ENCODE measurements at regions not wholly inside any gene's neighbourhood (a gene's known extent, or its start where the extent isn't known, plus 50 kb on each side); places are given as distances from the start of the nearest gene placed in this dataset.
"Not testable (repeated sequence)": the region's sequence is repeated elsewhere in the genome, so short reads cannot be mapped to it uniquely, and the experiment has no call there.

DNA sequence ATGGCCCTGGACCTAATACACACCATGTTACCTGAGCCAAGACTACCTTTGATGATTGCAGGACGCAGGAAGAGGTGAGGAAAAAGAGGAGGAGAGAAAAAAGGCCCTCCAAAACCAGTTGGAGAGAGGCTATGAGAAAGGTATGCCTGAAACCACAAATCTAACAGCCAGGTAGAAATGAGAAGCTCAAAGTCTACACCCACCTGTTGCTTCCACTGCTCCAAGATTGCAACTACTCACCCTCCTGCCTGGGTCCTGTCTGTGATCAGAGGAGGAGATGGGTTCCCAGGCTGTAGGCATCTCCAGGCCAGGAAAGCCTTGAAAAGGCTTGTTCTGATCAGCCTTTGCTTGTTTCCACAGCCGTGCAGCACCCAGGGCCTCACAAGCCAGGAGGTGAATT, 307.8 kb upstream of the USP24 start:
- Mint-ChIP-seq H3K36me3 (ENCODE audit: insufficient read depth) (no peaks in the 10 kb centered on the region), H3K9me3 (no peaks in the 10 kb centered on the region), H3K4me3 (no peak overlapping the region), H3K27me3 (peaks cover 26 to 38% of the 10 kb centered on the region in 2 donors), H3K4me1 (ENCODE audit: low read depth in 2 of 2) (no peaks in the 10 kb centered on the region), H3K27ac (no peak overlapping the region)
- no peak for DNase-seq
- no peak for ATAC-seq (replicated peaks)

- Mint-ChIP-seq H3K36me3 (ENCODE audit: insufficient read depth) (no peaks in the 10 kb centered on the region), H3K27ac (no peak overlapping the region), H3K4me3 (no peak overlapping the region), H3K9me3 (no peaks in the 10 kb centered on the region), H3K4me1 (ENCODE audit: low read depth in 2 of 2) (no peaks in the 10 kb centered on the region), H3K27me3 (peaks cover 28 to 39% of the 10 kb centered on the region in 2 donors)
- DNase-seq: no peak
- no peak for ATAC-seq (replicated peaks)
Observed at GRCh38 chr1:55522353-55522903, 307.3 kb upstream of the USP24 start.

GRCh38 chr1:55520861-55521260, 305.7 kb upstream of the USP24 start:
- H3K4me1 Mint-ChIP-seq (ENCODE audit: low read depth in 2 of 2): no peaks in the 10 kb centered on the region
- ATAC-seq (replicated peaks): no peak
- no peaks in the 10 kb centered on the region for H3K9me3 Mint-ChIP-seq
- no peak overlapping the region for H3K4me3 Mint-ChIP-seq
- no peaks in the 10 kb centered on the region for H3K36me3 Mint-ChIP-seq (ENCODE audit: insufficient read depth)
- H3K27me3 Mint-ChIP-seq: peaks cover 39 to 40% of the 10 kb centered on the region in 2 donors
- no peak for DNase-seq
- H3K27ac Mint-ChIP-seq: no peak overlapping the region

GRCh38 chr1:55519937-55520683, 304.9 kb upstream of the USP24 start:
- no peak overlapping the region for H3K27ac Mint-ChIP-seq
- peaks cover 36% of the 10 kb centered on the region in 2 donors for H3K27me3 Mint-ChIP-seq
- DNase-seq: no peak
- H3K4me1 Mint-ChIP-seq (ENCODE audit: low read depth in 2 of 2): no peaks in the 10 kb centered on the region
- no peaks in the 10 kb centered on the region for H3K36me3 Mint-ChIP-seq (ENCODE audit: insufficient read depth)
- H3K4me3 Mint-ChIP-seq: no peak overlapping the region
- ATAC-seq (replicated peaks): no peak
- no peaks in the 10 kb centered on the region for H3K9me3 Mint-ChIP-seq

DNA sequence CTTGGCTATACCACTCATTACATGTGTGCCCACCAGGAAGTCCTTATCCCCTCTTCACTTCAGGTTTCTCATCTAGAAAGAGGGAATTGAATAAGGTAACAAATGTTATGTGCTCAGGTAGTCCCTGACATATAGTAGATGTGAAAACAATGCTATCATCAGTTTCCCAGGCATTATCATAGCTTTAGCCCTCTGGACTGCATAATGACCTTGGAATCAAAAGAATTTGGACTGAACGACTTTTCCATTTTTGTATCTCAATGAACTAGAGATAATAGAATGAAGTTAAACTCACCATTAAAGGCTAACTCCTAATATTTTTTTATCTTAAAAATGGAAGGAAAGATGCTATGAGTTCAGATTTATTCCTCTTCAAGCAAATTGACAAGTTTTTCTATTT, 304.1 kb upstream of the USP24 start:
- no peak for ATAC-seq (replicated peaks)

DNA sequence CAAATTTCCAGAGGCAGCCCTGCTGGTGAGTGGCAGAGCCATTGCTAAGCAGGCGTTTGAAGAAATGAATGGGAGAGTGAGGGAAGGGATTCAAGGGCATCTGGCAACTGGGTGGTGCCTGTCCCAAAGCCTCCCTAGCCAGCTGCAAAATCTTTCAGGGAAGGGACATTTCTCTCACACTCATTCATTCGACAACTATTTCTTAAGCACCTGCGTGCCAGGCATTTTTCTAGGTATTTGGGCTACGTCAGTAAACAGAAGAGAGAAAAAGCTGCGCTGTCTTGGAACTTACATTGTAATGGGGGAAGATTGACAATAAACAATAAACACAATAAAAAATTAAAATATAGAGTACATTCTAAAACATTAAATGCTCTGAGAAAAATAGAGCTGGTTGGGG, 301.9 kb upstream of the USP24 start:
- no peaks in the 10 kb centered on the region for H3K36me3 Mint-ChIP-seq (ENCODE audit: insufficient read depth)
- ATAC-seq (replicated peaks) (no peak), DNase-seq (no peak)
- no peak overlapping the region for H3K4me3 Mint-ChIP-seq
- no peaks in the 10 kb centered on the region for H3K9me3 Mint-ChIP-seq
- H3K4me1 Mint-ChIP-seq (ENCODE audit: low read depth in 2 of 2): no peaks in the 10 kb centered on the region
- H3K27me3 Mint-ChIP-seq: peaks cover 33 to 39% of the 10 kb centered on the region in 2 donors
- no peak overlapping the region for H3K27ac Mint-ChIP-seq

More for the DNA sequence above, 304.1 kb upstream of the USP24 start:
- no peaks in the 10 kb centered on the region for H3K9me3 Mint-ChIP-seq
- H3K4me1 Mint-ChIP-seq (ENCODE audit: low read depth in 2 of 2): no peaks in the 10 kb centered on the region
- no peak for DNase-seq
- no peak overlapping the region for H3K27ac Mint-ChIP-seq
- H3K36me3 Mint-ChIP-seq (ENCODE audit: insufficient read depth): no peaks in the 10 kb centered on the region
- H3K4me3 Mint-ChIP-seq: no peak overlapping the region
- H3K27me3 Mint-ChIP-seq: peaks cover 36 to 44% of the 10 kb centered on the region in 2 donors

- not testable (repeated sequence) for ATAC-seq (replicated peaks); H3K9me3 Mint-ChIP-seq; H3K36me3 Mint-ChIP-seq (ENCODE audit: insufficient read depth); H3K4me1 Mint-ChIP-seq (ENCODE audit: low read depth in 2 of 2); H3K27ac Mint-ChIP-seq; H3K4me3 Mint-ChIP-seq; DNase-seq
- peaks cover 52 to 55% of the 10 kb centered on the region in 2 donors for H3K27me3 Mint-ChIP-seq
Observed at GRCh38 chr1:55514571-55514970, 299.4 kb upstream of the USP24 start.

DNA sequence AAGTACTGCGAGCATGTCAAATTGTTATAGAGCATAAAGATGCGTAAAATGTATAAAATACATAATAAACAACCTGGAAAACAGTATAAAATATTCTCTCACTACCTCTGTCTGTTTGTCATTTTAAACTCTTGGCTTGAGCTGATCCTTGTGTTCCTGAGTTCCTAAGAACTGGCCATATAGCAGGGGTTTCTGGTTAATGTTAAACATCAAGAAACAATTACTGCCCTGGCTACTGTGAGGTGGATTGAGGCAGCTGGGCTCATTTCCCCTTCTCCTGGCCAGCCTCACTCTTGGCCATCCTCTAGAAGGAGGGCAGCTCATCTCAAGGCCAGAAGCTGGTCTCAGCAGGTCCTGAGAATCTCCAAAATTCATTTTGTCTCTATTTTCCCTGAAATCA, 297.3 kb upstream of the USP24 start:
- ATAC-seq (replicated peaks) (no peak), DNase-seq (no peak)
- peaks cover 48 to 51% of the 10 kb centered on the region in 2 donors for H3K27me3 Mint-ChIP-seq
- H3K36me3 Mint-ChIP-seq (ENCODE audit: insufficient read depth): no peaks in the 10 kb centered on the region
- no peaks in the 10 kb centered on the region for H3K9me3 Mint-ChIP-seq
- no peak overlapping the region for H3K4me3 Mint-ChIP-seq
- no peak overlapping the region for H3K27ac Mint-ChIP-seq
- H3K4me1 Mint-ChIP-seq (ENCODE audit: low read depth in 2 of 2): no peaks in the 10 kb centered on the region

DNA sequence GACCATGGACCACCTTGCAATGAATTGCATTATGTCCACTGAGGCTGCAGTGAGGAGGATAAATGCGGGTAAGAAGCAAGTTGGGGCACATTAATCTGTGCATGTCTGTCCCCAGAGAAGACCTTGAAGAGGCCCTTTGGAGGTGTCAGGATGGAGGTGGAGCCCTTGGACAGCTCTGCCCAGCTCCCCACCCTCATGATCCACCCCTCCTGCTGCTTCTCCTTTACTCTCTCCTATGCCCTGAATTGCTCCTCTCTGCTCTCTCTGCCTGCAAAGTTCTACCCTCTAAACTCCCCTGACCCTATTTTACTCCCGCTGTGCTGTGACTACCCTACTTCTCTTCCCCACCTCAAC, 292.4 kb upstream of the USP24 start:
- no peaks in the 10 kb centered on the region for H3K9me3 Mint-ChIP-seq

DNA sequence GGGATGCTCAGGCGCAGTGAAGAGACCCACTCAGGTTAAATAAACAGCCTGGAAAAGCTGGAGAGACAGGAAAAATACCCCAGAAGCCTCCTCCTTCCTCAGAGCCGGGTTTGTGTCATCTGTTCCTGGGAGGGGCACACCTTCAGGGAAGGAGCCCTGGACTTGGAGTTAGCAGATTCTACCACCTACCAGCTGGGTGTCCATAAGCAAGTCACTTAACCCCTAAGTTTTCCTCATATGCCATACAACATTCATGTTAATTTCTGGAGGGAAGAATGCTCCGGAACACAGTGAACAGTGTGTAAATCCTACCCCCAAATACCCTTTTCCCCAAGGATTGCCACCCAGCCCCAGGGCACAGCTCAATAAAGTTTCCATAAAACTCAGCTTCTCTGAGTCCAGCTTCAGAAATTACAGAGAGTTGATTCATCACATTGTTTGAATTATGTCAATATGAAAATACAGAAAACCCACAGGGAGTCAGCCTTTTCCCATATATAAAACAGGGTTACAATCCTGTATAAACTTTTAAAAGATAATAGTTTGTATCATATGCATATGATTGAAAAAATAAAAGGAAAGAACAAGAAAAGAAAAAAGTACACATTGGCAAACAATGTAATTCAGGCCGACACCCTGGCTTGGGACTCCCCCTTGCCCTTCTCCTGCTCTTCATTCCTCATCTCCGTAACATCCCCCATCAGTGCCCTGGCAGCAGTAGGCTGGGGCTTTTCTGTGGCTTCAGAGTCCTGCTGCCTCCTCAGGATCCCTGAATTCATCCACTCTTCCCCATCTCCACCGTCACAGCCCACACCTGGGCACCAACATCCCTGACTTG, 291.8 kb upstream of the USP24 start:
- no peak for ATAC-seq (replicated peaks)
- H3K9me3 Mint-ChIP-seq: no peaks in the 10 kb centered on the region

More for the DNA sequence above, 292.4 kb upstream of the USP24 start:
- ATAC-seq (replicated peaks) (no peak), DNase-seq (no peak)
- peaks cover 67 to 80% of the 10 kb centered on the region in 2 donors for H3K27me3 Mint-ChIP-seq
- H3K36me3 Mint-ChIP-seq (ENCODE audit: insufficient read depth): no peaks in the 10 kb centered on the region
- H3K27ac Mint-ChIP-seq: no peak overlapping the region
- H3K4me1 Mint-ChIP-seq (ENCODE audit: low read depth in 2 of 2): no peaks in the 10 kb centered on the region
- no peak overlapping the region for H3K4me3 Mint-ChIP-seq

GRCh38 chr1:55505326-55505725, 290.2 kb upstream of the USP24 start:
- no peaks in the 10 kb centered on the region for H3K4me1 Mint-ChIP-seq (ENCODE audit: low read depth in 2 of 2)
- H3K27me3 Mint-ChIP-seq: peaks cover 67 to 87% of the 10 kb centered on the region in 2 donors
- H3K27ac Mint-ChIP-seq: no peak overlapping the region
- no peaks in the 10 kb centered on the region for H3K36me3 Mint-ChIP-seq (ENCODE audit: insufficient read depth)
- no peak overlapping the region for H3K4me3 Mint-ChIP-seq
- DNase-seq (no peak), ATAC-seq (replicated peaks) (no peak)
- H3K9me3 Mint-ChIP-seq: no peaks in the 10 kb centered on the region

More for the DNA sequence above, 291.8 kb upstream of the USP24 start:
- no peak overlapping the region for H3K4me3 Mint-ChIP-seq
- H3K27ac Mint-ChIP-seq: no peak overlapping the region
- H3K27me3 Mint-ChIP-seq: peaks cover 68 to 84% of the 10 kb centered on the region in 2 donors
- no peaks in the 10 kb centered on the region for H3K4me1 Mint-ChIP-seq (ENCODE audit: low read depth in 2 of 2)
- no peaks in the 10 kb centered on the region for H3K36me3 Mint-ChIP-seq (ENCODE audit: insufficient read depth)
- no peak for DNase-seq

DNA sequence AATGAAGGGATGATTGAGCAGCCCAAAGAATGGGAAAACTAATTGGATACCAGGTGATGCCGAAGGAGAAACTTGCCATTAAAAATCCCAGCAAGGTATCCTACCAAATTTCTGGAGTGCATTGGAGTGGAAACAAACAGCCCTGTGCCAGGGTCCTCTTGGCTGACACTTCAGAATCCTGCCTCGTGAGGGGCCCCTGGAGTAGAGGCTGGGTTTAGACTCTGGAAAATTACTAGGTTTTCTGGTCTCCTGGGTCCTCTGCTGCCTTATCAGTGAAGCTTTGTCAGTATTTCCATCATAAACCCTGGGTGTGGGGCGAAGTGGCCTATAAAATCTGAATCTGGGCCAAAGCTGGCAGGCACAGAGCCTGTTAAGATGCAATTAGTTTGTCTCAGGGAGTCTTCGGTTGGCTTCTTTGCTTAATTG, 289.2 kb upstream of the USP24 start:
- H3K9me3 Mint-ChIP-seq: no peaks in the 10 kb centered on the region
- no peak for DNase-seq
- H3K4me3 Mint-ChIP-seq: no peak overlapping the region
- H3K27me3 Mint-ChIP-seq: peaks cover 64 to 85% of the 10 kb centered on the region in 2 donors
- ATAC-seq (replicated peaks): no peak
- no peak overlapping the region for H3K27ac Mint-ChIP-seq
- H3K4me1 Mint-ChIP-seq (ENCODE audit: low read depth in 2 of 2): no peaks in the 10 kb centered on the region
- no peaks in the 10 kb centered on the region for H3K36me3 Mint-ChIP-seq (ENCODE audit: insufficient read depth)

DNA sequence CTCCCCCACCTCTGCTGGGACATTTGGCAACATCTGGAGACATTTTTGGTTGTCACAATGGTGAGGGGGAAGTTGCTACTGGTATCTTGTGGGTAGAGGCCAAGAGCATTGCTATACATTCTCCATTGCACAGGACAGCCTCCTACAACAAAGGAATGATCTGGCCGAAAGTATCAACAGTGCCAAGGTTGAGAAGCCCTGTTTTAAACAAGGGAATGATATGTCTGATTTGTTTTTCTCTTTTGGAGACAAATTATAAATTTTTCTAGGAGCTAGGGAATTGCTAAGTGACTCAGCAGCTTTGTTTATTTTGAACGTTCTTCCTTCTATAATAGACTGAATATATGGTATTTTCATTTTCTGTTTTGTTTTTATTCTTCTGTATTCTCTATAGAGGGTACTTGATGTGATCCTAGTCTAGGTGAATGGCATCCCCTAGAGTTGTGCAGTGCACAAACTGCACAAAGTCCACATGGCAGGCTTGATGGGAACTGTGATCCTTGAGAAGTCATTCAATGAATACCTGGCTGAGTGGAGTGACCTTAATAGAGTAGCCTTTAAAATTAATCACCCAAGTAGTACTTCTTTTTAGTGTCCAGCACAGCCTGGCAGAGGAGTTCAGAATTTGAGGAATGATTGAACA, 288.6 kb upstream of the USP24 start:
- Mint-ChIP-seq H3K9me3 (no peaks in the 10 kb centered on the region), H3K27me3 (peaks cover 65 to 88% of the 10 kb centered on the region in 2 donors), H3K36me3 (ENCODE audit: insufficient read depth) (no peaks in the 10 kb centered on the region), H3K27ac (no peak overlapping the region), H3K4me3 (no peak overlapping the region), H3K4me1 (ENCODE audit: low read depth in 2 of 2) (no peaks in the 10 kb centered on the region)
- ATAC-seq (replicated peaks) (no peak), DNase-seq (no peak)

All from effector memory CD8-positive, alpha-beta T cell (primary cell).